ENCODE measurements at regions not wholly inside any gene's neighbourhood (a gene's known extent, or its start where the extent isn't known, plus 50 kb on each side); places are given as distances from the start of the nearest gene placed in this dataset.
"Not testable (repeated sequence)": the region's sequence is repeated elsewhere in the genome, so short reads cannot be mapped to it uniquely, and the experiment has no call there.

- DNase-seq (no peak), ATAC-seq (no peak)
- intact Hi-C loops (cut with DNase I; ENCODE audit: low total_unique reads) (no loop called here), in situ Hi-C loops (cut with MboI; ENCODE audit: low sequenced_read_pairs in 4 of 4) (no loop called here)
- Histone ChIP-seq H3K4me3 (no peak overlapping the region), H3K36me3 (no peaks in the 10 kb centered on the region), H3K27me3 (no peaks in the 10 kb centered on the region), H3K27ac (no peak overlapping the region), H3K9me3 (no peaks in the 10 kb centered on the region), H3K4me1 (no peaks in the 10 kb centered on the region)
- TF ChIP-seq CTCF (IDR thresholded peaks at IDR 0.05 in 4 of 5, conservative IDR thresholded peaks at IDR 0.05 in 1 of 5), result no peak
- no peak for TF ChIP-seq POLR2A (IDR thresholded peaks at IDR 0.05)
Measured at GRCh38 chrX:109089359-109089758, 353.0 kb upstream of the IRS4 start.

- no peak overlapping the region for H3K4me3 ChIP-seq
- H3K36me3 ChIP-seq, result no peaks in the 10 kb centered on the region
- intact Hi-C loops (cut with DNase I; ENCODE audit: low total_unique reads), result no loop called here
- H3K4me1 ChIP-seq, result no peaks in the 10 kb centered on the region
- no peak for DNase-seq
- H3K27me3 ChIP-seq, result no peaks in the 10 kb centered on the region
- no peak overlapping the region for H3K27ac ChIP-seq
- in situ Hi-C loops (cut with MboI; ENCODE audit: low sequenced_read_pairs in 4 of 4), result no loop called here
- TF ChIP-seq CTCF (IDR thresholded peaks at IDR 0.05 in 4 of 5, conservative IDR thresholded peaks at IDR 0.05 in 1 of 5) (no peak), POLR2A (IDR thresholded peaks at IDR 0.05) (no peak)
- no peaks in the 10 kb centered on the region for H3K9me3 ChIP-seq
- ATAC-seq, result no peak
Measured at GRCh38 chrX:109077788-109078187, 341.4 kb upstream of the IRS4 start.

GRCh38 chrX:109054181-109054581 lies 317.8 kb upstream of the IRS4 start:
- H3K36me3 ChIP-seq; in situ Hi-C loops (cut with MboI; ENCODE audit: low sequenced_read_pairs in 4 of 4); ATAC-seq; H3K4me3 ChIP-seq; H3K27ac ChIP-seq; H3K27me3 ChIP-seq; intact Hi-C loops (cut with DNase I; ENCODE audit: low total_unique reads); H3K9me3 ChIP-seq; H3K4me1 ChIP-seq: not testable (repeated sequence)
- peak in 1 of 2 donors; percentile 13 for DNase-seq

- ATAC-seq (no peak), DNase-seq (no peak)
- no peak for TF ChIP-seq CTCF (IDR thresholded peaks at IDR 0.05 in 4 of 5, conservative IDR thresholded peaks at IDR 0.05 in 1 of 5)
- TF ChIP-seq POLR2A (IDR thresholded peaks at IDR 0.05), result no peak
- H3K36me3 ChIP-seq, result no peaks in the 10 kb centered on the region
- no peaks in the 10 kb centered on the region for H3K9me3 ChIP-seq
- intact Hi-C loops (cut with DNase I; ENCODE audit: low total_unique reads) (no loop called here), in situ Hi-C loops (cut with MboI; ENCODE audit: low sequenced_read_pairs in 4 of 4) (no loop called here)
- H3K4me1 ChIP-seq, result no peaks in the 10 kb centered on the region
- no peaks in the 10 kb centered on the region for H3K27me3 ChIP-seq
- H3K4me3 ChIP-seq, result no peak overlapping the region
- no peak overlapping the region for H3K27ac ChIP-seq
Measured at GRCh38 chrX:109049903-109050302, 313.5 kb upstream of the IRS4 start.

- Histone ChIP-seq H3K4me3 (no peak overlapping the region), H3K4me1 (no peaks in the 10 kb centered on the region), H3K9me3 (no peaks in the 10 kb centered on the region), H3K27me3 (no peaks in the 10 kb centered on the region), H3K36me3 (no peaks in the 10 kb centered on the region), H3K27ac (no peak overlapping the region)
- ATAC-seq, result no peak
- TF ChIP-seq POLR2A (IDR thresholded peaks at IDR 0.05) (no peak), CTCF (IDR thresholded peaks at IDR 0.05 in 4 of 5, conservative IDR thresholded peaks at IDR 0.05 in 1 of 5) (no peak)
- in situ Hi-C loops (cut with MboI; ENCODE audit: low sequenced_read_pairs in 4 of 4) (no loop called here), intact Hi-C loops (cut with DNase I; ENCODE audit: low total_unique reads) (no loop called here)
- no peak for DNase-seq
Measured at GRCh38 chrX:109049416-109049815, 313.1 kb upstream of the IRS4 start.
